GM18520 (cell line): ENCODE measurements at regions not wholly inside any gene's neighbourhood (a gene's known extent, or its start where the extent isn't known, plus 50 kb on each side); places are given as distances from the start of the nearest gene placed in this dataset.
"Not testable (repeated sequence)": the region's sequence is repeated elsewhere in the genome, so short reads cannot be mapped to it uniquely, and the experiment has no call there.

Experiments
- ATAC-seq: cut with Tn5 transposase; IDR thresholded peaks from one replicate; pipeline ENCODE4 v1.9.1; 2021; ENCODE audit not compliant: unreplicated experiment

DNA sequence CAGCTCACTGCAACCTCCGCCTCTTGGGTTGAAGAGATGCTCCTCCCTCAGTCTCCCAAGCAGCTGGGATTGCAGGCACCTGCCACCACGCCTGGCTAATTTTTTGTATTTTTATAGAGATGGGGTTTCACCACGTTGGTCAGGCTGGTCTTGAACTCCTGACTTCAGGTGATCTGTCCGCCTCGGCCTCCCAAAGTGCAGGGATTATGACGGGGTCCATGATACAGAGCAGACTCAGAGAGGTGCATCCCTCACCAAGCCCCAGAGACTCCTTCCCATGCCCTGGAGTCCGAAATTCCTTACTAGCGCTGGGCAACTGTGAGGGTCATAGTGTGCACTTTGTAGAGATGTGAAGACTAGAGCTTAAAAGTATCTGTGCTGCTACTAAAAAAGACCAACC, 99.8 kb upstream of the IRX4 start:
- ATAC-seq, result not testable (repeated sequence)

DNA sequence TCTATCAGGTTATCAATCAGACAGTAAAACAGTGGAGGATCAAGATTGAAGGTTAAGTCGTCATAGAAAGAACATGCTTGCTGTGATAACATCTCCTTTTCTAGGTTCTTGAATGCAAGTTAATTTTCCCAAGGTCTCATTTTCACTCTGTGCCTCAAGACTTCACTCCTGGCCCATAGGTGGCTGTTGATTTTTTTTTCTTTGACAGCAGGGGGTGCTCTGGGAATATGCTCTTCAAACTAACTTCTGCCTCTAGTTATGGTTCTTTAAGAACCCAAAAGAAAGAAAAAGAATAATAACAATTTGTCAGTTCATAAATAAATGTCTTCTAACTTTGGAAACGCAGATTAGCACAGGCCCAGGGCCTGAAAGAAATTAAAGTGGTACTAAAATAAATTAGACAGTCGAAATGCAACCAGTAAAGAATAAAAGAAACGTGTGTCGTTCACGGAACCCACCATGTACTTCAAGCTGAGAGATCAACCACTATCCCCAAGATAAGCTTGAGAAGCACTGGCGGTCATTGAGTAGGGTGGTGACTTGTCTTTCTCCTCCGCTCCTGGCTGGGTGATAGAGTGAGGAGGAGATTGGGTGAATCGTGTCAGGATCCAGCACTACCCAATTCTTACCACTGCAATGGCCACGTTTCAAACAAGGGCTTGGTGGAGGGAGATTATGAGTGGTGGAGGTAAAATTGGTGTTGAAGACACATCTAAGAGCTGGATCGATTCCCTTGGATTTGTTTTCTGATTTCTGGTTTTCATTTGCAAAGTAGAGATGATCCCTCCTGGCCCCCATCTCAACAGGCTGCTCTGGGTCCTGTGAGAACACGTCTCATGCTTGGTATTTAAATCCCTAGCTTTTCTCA, 93.4 kb upstream of the IRX4 start:
- no peak for ATAC-seq

DNA sequence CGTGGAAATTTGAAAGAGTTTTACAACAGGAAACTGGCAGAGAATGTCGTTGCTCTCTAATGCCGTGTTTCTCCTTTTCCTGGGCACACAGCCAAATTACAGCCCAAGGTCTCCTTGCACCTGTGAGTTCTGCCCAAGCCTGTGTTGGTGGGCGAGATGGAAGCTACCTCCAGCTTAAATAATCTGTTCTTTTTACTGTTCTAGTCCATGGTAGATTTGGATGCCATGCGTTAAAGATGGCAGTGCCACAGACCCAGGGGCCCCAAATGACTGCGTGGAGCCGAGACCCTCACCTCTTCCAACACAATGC, 92.6 kb upstream of the IRX4 start:
- ATAC-seq, result no peak

DNA sequence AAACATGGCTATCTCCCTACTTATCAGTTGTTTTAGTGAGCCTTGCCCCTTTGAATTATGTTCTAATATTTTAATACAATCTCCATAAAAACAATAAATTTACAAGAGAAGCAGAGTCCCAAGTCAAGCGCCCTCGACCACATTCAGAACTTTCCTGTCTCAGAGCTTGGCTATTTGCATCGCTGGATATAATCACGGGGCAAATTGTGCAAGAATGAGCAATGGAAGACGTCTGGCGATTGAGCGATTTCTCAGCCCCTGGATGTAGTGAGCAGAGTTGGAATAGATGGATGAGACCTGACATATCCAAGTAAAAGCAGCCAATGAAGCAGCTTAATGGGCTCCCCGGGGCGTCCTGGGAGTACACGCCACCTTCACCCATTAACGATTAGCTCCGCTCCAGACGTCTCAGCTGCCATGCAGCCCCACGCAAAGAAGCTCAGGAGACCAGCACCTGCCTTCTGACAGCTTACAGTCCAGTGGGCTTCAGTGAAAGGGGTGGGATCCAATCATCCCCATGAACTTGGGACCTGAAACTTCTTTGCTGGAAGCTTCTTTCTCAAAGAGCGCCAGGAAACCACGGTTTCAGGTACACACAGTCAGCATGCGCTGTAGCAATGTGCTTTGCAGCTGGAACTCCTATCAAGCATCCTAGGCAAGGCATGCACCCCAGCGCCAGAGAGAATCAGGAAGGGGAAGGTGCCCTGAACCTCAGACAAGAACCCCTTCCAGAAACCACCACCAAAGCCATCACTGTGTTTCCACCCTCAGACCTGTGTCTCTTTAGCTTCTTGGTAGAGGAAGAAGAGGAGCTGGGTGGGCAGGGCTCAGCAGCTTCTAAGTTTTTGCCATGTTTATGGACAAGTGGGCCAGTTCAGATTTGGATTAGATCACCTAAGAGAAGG, 92.0 kb upstream of the IRX4 start:
- ATAC-seq, result no peak

DNA sequence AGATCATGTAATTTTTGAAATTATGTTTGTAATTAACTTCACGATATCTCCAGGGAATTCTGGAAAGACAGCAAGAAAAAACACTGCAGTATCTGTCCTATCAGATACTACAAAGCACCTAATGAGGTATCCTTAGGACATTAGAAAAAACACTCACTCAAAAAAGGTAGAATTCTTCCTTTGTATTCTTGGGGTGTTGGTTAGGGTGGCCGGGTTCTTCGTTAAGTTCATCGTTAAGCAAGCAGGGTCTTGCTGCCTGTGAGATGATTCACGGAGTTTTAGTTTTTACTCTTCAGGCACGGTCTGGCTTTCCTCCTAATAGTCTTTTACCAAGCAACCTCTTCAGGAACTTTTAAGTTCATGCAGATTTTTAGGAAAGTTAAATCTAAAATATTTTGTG, 91.4 kb upstream of the IRX4 start:
- ATAC-seq, result no peak

DNA sequence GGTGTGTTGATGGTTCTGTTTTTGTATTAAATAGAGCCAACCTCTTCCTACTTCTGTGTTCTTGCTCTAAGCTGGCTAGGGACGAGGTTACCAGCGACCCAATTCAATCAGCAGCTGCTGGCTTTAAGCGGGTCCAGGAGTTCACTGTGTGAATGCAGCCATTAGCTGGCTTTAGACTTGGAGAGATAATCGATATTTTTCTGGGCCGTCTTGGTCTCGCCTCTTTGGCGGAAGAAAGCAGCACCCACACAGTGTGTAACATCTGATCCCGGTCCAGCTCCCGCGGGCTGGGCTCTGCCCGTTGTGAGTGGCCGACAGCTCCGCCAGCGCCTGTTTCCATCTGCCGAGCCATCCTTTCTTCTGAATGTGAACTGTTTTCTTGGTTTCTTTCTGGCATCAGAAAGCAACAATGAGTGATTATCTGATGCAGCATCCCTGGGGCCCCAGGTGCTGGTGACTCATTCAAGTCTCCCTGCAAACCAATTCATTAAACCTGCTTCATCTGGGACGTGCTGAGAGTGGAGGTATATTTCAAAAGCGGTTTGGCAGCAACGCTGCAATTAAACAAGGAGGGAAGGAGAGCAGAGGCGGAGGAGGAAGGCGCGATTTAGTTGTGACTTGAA, 90.8 kb upstream of the IRX4 start:
- ATAC-seq, result no peak

DNA sequence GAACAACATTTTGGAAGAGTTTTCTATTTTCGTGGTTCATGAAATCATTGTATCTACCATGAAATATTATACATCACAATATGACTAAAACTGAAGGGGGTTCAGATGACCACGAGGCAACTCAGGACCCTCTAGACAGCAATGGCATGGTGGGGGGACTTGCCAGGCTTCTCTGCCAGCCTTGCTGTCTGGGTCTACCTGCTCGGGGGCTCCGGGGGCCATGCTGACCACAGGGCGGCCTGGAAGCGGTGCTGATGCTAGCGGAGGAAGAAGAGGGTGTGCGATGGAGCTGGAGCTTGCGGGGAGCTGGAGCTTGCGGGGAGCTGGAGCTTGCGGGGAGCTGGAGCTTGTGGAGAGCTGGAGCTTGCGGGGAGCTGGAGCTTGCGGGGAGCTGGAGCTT, 89.2 kb upstream of the IRX4 start:
- no peak for ATAC-seq

DNA sequence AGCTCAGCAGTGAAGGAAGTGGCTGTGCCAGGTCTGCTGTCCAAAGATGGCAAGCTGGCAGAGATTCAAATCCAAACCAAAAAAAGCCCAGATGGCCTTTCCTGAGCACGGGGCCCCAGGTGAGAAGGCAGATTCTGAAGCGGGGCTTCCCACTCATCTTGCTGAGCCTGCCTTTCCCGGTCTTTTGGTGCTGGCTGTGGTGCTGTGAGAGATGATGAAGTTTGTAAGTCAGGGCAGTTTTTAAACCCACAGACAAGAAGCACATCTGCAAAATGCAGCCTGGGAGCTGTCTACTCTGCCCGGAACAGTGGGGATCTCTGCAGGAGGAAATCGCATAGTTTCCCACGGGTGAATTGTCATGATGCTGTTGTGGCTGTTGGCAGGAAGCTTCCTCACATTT, 85.0 kb upstream of the IRX4 start:
- ATAC-seq, result no peak

DNA sequence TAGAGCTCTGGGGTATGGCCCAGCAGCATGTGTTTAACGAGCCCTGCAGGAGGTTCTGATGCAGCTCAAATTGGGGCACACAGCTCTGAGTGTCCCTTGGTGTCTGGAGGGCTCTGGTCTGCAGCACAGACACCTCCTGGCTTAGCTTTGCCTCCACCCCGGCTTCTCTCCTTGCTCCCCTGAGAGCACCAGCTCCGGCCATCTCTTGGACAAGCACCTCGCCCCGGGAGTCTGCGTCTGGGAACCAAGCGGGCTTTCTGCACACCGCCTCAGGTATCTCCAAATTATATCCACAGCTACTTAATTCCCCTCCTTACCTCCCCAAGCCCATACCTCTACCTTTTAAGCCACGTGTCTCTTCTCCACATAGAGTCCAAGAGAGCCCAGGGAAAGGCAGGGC, 83.7 kb upstream of the IRX4 start:
- ATAC-seq, result no peak

DNA sequence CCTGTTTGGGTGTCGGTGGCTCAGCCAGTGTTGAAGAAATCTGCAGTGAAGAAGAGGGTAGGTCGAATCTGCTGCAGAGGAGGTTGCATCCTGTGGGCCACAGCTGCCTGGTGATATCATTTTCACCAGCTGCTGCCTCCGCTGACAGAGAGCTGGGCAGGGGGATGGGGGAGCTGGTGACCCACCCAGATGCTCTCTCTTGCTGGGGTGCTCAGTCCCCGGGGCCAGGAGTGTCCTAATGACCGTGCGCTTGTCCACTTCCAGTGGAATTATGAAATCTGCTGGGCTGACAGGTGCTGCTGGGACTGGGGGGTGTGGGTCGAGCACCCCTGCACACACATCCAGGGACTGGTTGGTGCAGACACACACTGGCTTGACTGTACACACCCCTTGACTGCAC, 83.2 kb upstream of the IRX4 start:
- no peak for ATAC-seq

DNA sequence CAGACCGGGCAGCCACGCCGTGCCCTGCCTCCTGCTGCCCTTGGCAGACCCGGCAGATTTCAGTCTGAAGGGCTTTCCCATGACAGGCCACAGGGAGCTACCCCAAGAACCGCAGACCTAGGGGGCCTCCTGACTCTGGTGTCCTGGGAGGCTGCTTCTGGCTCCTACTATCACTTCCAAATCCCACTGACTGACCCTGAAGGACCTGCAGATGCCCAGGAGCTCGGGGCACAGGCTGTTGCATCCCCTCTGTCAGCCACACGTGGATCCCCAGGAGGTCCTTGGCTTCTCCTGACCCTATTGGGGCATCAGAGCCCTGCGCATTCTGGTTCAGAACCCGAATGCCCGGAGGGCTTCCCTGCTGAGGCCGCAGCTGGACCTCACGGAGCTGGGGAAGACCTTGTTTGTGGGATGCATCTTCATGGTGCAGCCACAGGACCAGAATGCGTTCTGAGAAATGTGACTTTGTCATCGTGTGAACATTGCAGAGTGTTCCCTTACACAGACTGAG, 81.3 kb upstream of the IRX4 start:
- no peak for ATAC-seq

DNA sequence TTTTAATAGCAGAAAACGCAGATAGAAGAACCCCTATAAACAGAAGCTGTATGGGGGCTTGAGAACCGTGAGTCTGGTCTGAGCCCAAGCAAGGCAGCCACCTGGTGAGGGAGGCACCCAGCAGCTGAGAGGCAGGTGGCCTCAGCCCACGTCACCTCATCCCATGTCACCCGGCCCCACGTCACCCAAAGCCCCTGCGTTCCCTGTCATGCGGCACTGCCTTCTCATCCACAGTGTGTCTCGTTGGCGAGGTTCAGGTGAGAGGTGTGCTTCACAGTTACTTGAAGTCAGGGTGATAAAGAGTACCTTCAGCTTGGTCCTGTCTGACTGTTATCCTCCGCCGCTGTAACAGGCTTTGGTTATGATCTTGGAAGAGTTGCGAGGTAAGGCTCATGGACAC, 80.6 kb upstream of the IRX4 start:
- no peak for ATAC-seq

DNA sequence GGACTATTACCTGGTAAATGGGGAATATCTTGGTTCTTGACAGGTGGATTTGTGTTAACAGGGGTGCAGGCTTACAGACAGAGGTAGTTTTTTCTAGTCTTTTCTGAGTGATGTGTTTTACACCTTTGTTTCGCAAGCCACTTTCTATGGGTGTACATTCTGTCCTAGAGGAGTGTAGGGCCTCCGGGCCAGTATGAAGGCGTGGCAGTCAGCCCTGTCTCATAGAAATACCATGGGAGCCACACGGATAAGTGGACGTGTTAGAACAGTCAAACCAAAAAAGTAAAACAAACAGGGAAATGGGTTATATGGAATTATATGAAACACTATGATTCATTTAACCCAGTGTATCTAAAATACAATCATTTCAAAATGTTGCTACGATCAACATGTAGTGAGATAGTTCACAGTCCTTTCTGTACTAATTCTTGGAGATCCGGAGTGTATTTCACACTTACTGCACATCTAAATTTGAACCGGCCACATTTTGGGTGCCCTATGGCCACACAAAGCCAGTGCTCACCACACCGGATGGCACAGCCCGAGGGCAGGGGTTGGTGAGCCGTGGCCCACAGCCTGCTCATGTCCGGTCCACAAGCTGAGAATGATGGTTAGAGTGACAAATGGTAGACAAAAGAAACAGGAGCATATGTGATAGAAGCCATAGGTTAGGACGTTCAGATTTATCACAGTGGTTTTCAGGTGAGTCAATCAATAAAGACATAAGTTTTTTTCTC, 80.1 kb upstream of the IRX4 start:
- no peak for ATAC-seq

DNA sequence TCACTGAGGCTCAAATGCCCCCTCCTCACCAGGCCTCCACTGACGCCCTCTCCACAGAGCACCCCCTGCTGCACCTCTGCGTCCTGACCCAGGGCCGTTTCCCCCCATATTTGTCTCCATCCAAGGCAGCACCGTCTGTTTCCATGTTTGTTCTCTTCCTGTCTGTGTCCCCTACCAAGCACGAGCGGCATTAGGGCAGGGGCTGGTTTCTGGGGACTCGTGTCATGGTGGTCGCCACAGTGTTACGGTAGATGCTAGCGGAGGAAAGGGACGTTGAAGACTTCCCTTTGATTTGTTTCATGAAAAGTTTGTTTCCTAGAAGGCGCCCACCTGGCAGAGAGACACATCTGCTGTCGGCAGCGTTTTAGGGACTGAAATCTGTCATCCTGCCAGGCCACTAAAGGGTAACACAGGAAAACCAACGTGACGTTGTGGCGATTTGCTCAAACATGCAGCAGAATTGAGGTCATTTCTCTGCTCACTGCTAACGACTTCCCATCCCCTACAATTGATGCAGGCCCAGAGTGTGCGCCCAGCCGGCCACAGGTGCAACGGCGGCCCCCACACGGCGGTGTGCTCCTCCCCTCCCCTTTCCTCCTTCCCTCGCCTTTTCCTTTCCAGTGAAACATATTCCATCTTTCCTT, 79.3 kb upstream of the IRX4 start:
- ATAC-seq, result no peak

DNA sequence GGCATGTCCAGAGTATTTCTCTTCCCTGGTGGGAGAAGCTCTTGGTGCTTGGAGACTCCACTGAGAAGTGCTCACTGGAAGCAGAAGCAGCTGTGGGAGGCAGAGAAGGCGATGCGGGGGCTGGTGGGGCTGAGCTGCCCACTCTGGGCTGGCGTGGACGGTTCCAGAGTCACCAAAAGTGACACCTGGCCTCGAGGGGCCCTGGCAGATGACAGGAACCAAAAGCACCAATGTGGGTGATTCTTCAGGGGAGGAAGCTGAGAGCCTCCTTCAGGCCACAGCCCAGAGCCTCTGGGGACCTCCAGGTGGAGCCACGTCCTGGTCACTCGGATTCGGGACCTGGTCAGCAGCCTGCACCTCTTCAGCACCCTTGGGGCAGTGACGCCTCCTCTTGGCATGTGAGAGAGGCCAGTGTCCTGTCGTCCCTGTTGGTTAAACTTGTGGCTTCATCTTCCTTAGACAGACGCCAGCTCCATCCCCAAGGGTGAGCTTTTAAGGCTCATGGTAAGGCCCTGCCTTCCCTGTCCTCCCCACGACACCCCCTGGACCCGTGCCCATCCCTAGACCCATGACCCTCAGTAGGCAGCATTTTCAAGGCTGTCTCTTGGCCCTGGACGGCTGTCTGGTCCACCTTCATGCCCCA, 78.7 kb upstream of the IRX4 start:
- ATAC-seq, result no peak

DNA sequence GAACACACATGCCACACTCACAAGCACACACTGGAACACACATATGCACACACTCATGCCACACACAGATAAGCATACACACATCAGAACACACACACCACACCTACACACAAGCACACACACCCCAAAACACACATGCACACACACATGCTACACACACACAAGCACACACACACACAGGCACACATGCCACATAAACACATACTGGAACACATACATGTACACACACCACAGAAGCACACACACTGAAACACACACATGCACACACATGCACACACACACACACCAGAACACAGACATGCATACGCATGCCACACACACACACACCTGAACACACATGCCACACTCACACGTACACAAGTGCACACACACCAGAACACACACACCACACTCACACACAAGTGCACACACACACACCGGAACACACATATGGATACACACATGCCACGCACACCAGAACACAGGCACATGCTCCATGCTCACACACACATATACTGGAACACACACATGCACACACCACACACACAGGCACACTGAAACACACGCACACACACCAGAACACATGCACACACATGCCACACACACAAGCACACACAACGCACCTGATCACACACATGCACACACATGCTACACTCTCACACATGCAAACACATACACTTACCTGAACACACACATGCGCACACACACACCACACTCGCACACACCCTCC, 78.0 kb upstream of the IRX4 start:
- no peak for ATAC-seq

DNA sequence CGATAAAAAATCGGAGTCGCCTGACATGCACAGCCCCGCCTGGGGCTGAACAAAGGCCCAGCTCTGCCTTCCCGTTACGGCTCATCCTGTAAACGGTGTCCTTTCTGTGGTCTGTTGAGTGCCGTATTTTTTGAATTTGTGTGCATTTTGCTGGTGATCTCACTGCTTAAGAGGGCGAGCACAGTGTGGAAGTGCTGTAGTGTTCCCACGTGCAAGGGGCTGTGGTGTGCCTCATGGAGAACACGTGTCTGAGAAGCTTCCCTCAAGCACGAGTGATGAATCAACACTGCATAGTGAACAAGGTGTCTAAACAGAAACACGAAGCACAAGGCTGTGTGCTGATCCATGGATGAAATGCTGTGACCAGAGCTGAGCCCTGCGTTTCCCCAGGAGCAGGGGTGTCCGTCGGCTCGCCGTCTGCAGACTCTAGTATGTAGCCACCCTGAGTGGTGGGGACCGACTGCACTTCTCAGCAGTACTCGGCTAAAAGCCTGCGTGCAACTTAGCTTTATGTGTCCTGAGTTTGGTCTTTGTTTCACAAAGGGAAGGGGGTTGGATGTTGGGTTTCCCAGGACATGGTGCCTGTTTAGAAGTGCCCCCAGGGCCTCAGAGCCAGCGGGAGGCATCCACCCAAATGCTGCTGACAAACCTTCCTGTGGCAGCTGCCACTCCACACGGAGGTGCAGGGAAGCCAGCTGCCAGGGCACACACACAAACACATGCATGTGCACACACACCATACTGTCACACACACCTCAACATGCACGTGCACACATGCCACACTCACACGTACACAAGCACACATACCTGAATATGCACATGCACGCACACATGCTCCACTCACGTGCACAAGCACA, 77.2 kb upstream of the IRX4 start:
- no peak for ATAC-seq

DNA sequence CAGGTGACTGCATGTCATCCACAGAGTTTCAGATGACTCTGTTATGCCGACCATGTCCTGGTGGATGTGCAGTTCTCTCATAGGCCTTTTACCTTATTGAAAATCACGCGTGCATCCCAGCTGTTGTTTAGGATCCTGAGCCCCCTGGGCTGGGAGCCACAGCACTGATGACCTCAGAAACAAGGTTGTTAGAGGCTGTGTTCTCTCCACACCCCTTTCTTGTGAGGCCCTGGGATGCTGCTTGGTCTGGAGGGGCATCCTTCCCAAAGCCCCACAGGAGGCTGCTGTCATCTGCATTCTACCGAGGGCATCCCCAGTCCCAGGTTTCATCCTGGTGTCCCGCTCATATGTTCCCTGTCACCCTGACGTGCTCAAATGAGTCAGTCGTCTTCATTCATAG, 76.5 kb upstream of the IRX4 start:
- ATAC-seq, result no peak
